ENCODE measurements at regions not wholly inside any gene's neighbourhood (a gene's known extent, or its start where the extent isn't known, plus 50 kb on each side); places are given as distances from the start of the nearest gene placed in this dataset.

- TF ChIP-seq EZH2 (optimal IDR thresholded peaks at IDR 0.05; ENCODE audit: low read depth, low read length) (no peak), CTCF (IDR thresholded peaks at IDR 0.05; ENCODE audit: low read length) (no peak)
Measured at GRCh38 chr2:844715-845114, 105.9 kb upstream of the SNTG2 start.

All from MM.1S (cell line).